ENCODE measurements at regions not wholly inside any gene's neighbourhood (a gene's known extent, or its start where the extent isn't known, plus 50 kb on each side); places are given as distances from the start of the nearest gene placed in this dataset.
A peak's percentile ranks its signal among the peaks of the same experiment; 100 is the strongest.

DNA sequence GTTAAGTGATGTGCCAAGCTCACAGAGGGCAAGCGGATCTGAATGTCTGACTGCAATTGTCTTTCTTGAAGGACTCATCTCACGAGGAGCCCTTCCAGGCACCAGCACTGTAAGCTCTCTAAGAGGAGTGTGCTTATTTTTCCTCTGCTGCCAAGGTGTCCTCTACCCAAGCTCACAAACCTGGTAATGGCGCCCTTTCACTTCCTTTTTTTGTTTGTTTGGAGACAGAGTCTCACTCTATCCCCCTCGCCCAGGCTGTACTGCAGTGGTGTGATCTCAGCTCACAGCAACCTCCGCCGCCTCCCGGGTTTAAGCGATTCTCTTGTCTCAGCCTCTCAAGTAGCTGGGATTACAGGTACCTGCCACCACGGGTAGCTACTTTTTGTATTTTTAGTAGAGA lies 233.8 kb downstream of the MAP2K4 start:
- intact Hi-C loops (cut with DNase I) = loop anchor here (10.0 kb wide), 2 partner anchors 160 to 210 kb away; no protein-coding TSS in a partner anchor
- Histone ChIP-seq H3K9me3 (no peaks in the 10 kb centered on the region), H3K27ac (peak overlapping the region in 1 of 4 donors; percentile 74), H3K4me1 (peaks cover 0 to 47% (median 35%) of the 10 kb centered on the region in 4 donors), H3K27me3 (no peaks in the 10 kb centered on the region), H3K36me3 (no peaks in the 10 kb centered on the region), H3K4me3 (no peak overlapping the region)
- 88 to 89% methylated on average over 9 of the region's 9 CpGs for WGBS, 2 donors
- TF ChIP-seq EP300 (IDR thresholded peaks at IDR 0.05) (no peak), POLR2AphosphoS5 (IDR thresholded peaks at IDR 0.05) (no peak), POLR2A (IDR thresholded peaks at IDR 0.05) (no peak)
- TF ChIP-seq, protein P1, sequence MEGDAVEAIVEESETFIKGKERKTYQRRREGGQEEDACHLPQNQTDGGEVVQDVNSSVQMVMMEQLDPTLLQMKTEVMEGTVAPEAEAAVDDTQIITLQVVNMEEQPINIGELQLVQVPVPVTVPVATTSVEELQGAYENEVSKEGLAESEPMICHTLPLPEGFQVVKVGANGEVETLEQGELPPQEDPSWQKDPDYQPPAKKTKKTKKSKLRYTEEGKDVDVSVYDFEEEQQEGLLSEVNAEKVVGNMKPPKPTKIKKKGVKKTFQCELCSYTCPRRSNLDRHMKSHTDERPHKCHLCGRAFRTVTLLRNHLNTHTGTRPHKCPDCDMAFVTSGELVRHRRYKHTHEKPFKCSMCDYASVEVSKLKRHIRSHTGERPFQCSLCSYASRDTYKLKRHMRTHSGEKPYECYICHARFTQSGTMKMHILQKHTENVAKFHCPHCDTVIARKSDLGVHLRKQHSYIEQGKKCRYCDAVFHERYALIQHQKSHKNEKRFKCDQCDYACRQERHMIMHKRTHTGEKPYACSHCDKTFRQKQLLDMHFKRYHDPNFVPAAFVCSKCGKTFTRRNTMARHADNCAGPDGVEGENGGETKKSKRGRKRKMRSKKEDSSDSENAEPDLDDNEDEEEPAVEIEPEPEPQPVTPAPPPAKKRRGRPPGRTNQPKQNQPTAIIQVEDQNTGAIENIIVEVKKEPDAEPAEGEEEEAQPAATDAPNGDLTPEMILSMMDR (IDR thresholded peaks at IDR 0.05) = no peak
- no peak for DNase-seq

GRCh38 chr17:12256380-12256995 lies 235.8 kb downstream of the MAP2K4 start:
- peak overlapping the region; percentile 46 to 55 (median 49) for H3K27ac ChIP-seq
- TF ChIP-seq POLR2AphosphoS5 (IDR thresholded peaks at IDR 0.05) (peak in 3 of 4 donors; percentile 18 to 37 (median 20)), POLR2A (IDR thresholded peaks at IDR 0.05) (no peak), EP300 (IDR thresholded peaks at IDR 0.05) (no peak)
- TF ChIP-seq, protein P1 (IDR thresholded peaks at IDR 0.05) = peak; percentile 59 to 73 (median 64)
- WGBS, 2 donors = 15 to 28% methylated on average over 4 of the region's 4 CpGs
- peak; percentile 74 for DNase-seq
- H3K4me1 ChIP-seq = peaks cover 0 to 47% (median 35%) of the 10 kb centered on the region in 4 donors
- no peaks in the 10 kb centered on the region for H3K9me3 ChIP-seq
- H3K4me3 ChIP-seq = no peak overlapping the region
- H3K27me3 ChIP-seq = no peaks in the 10 kb centered on the region
- H3K36me3 ChIP-seq = no peaks in the 10 kb centered on the region
- intact Hi-C loops (cut with DNase I) = loop anchor here (1.0 to 10.0 kb wide), 7 partner anchors 74 to 486 kb away; no protein-coding TSS in a partner anchor

DNA sequence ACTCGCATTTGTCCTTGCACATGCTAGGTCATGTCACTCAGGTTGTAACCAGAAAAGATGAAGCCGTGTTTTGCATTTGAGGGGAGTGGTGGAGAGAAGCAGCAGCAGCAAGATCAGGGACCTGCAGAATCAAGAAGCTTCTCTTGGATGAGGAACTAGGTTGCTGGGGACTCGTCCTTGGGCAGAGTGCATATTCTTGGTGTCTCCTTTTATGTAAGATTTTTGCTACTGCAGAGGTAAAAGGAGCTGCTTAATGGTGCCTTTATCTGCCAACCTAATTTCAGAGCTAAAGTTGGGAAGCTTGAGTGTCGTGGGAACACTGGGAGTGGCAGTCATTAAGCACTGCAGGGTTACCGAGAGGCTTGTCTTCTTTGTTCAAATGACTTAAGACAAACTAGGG lies 236.5 kb downstream of the MAP2K4 start:
- 48 to 61% methylated on average over 5 of the region's 5 CpGs for WGBS, 2 donors
- Histone ChIP-seq H3K9me3 (no peaks in the 10 kb centered on the region), H3K27ac (peak overlapping the region; percentile 29 to 55 (median 48)), H3K4me3 (no peak overlapping the region), H3K27me3 (no peaks in the 10 kb centered on the region), H3K4me1 (peaks cover 0 to 45% (median 31%) of the 10 kb centered on the region in 4 donors), H3K36me3 (no peaks in the 10 kb centered on the region)
- intact Hi-C loops (cut with DNase I) = loop anchor here (5.0 to 10.0 kb wide), 6 partner anchors 75 to 485 kb away; no protein-coding TSS in a partner anchor
- DNase-seq = no peak
- TF ChIP-seq EP300 (IDR thresholded peaks at IDR 0.05) = no peak
- TF ChIP-seq, protein P1 (IDR thresholded peaks at IDR 0.05) = no peak
- TF ChIP-seq POLR2AphosphoS5 (IDR thresholded peaks at IDR 0.05) = no peak
- no peak for TF ChIP-seq POLR2A (IDR thresholded peaks at IDR 0.05)

- peaks cover 0 to 18% (median 12%) of the 10 kb centered on the region in 4 donors for H3K4me1 ChIP-seq
- no peaks in the 10 kb centered on the region for H3K36me3 ChIP-seq
- WGBS, 2 donors = 93 to 95% methylated on average over 10 of the region's 10 CpGs
- no peaks in the 10 kb centered on the region for H3K9me3 ChIP-seq
- intact Hi-C loops (cut with DNase I) = no loop called here
- TF ChIP-seq POLR2A (IDR thresholded peaks at IDR 0.05) = no peak
- TF ChIP-seq, protein P1 (IDR thresholded peaks at IDR 0.05) = no peak
- no peak for TF ChIP-seq POLR2AphosphoS5 (IDR thresholded peaks at IDR 0.05)
- TF ChIP-seq EP300 (IDR thresholded peaks at IDR 0.05) = no peak
- no peak for DNase-seq
- no peak overlapping the region for H3K4me3 ChIP-seq
- no peaks in the 10 kb centered on the region for H3K27me3 ChIP-seq
- H3K27ac ChIP-seq = no peak overlapping the region
These were observed 240.7 kb downstream of the MAP2K4 start for GRCh38 chr17:12261354-12261753.
